Erythroblast (primary cell): ENCODE measurements at regions not wholly inside any gene's neighbourhood (a gene's known extent, or its start where the extent isn't known, plus 50 kb on each side); places are given as distances from the start of the nearest gene placed in this dataset.

Experiments used
- DNase-seq, 2 experiments: peaks; one replicate each; lab custom pipeline; 2025; lab: John Stamatoyannopoulos, UW
- GATA1 ChIP-seq: IDR thresholded peaks from 2 replicates; pipeline ENCODE4 v1.6.1; 2011; ENCODE audit warnings: low read depth, mild to moderate bottlenecking, control low read depth, low read length, moderate library complexity
- POLR2A ChIP-seq: IDR thresholded peaks from 2 replicates; pipeline ENCODE4 v1.6.1; 2011; ENCODE audit warnings: mild to moderate bottlenecking, low read length

DNA sequence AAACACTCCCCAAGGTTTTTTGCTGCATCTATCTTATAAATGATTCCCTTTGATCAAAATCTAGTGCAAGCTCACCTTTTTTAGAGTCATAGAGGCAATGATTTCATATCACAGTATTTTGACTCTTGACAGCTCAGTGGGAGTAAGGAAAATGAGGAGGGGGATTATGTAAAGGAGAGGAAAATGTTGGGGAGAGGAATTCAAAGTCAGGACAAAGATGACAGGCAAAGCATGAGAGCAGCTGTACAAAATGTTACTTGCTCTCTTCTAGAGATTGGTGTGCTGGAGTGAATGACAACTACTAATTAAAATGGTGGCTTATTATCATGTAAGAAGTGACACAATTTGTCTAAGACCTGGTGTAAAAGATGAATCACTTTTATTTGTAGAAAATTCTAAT lies 644.6 kb upstream of the CHORDC1 start:
- TF ChIP-seq GATA1 (no peak), POLR2A (no peak)
- no peak for DNase-seq

DNA sequence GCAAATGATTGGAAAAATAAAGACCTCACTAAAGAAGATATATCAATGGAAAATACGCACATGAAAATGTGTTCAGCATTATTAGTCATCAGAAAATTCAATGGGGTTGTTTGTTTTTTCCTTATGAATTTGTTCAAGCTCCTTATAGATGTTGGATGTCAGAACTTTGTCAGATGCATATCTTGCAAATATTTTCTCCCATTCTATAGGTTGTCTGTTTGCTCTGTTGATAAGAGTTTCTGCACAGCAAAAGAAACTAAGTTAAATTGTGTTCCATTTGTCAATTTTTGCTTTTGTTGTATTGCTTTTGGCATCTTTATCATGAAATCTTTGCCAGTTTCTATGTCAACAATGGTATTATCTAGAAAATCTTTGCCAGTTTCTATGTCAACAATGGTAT lies 633.9 kb upstream of the CHORDC1 start:
- TF ChIP-seq POLR2A (no peak), GATA1 (no peak)
- no peak for DNase-seq

DNA sequence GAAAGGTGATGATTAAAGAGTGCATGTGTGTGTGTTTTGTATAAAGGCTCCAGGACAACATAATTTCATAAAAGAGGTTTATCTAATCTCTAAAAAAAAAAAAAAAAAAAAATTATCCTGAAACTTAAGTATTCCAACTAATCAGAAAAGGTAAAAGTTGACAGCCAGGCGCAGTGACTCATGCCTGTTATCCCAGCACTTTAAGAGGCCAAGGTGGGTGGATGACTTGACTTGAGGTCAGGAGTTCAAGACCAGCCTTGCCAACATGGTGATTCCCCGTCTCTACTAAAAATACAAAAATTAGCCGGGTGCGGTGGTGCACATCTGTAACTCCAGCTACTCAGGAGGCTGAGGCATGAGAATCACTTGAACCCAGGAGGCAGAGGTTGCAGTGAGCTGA lies 632.7 kb upstream of the CHORDC1 start:
- TF ChIP-seq POLR2A: no peak
- TF ChIP-seq GATA1: no peak
- no peak for DNase-seq

DNA sequence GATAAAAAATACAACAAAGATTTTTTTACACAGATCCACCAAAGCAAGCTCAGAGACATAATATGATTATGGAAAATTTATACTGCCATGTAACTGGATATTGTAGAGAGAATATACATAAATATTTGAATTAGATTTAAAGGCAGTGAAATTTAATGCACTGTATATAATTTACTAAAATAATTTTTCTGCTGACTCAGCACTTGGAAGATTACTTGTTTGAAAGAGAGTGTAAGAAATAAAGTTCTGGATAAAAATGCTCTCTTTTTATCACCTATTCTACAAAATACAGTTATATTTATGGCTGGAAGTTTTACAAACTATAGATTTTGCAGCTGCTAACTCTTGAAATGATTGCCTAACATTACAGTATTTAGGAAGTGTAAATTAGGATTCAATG lies 628.3 kb upstream of the CHORDC1 start:
- no peak for TF ChIP-seq POLR2A
- no peak for TF ChIP-seq GATA1
- DNase-seq: no peak

DNA sequence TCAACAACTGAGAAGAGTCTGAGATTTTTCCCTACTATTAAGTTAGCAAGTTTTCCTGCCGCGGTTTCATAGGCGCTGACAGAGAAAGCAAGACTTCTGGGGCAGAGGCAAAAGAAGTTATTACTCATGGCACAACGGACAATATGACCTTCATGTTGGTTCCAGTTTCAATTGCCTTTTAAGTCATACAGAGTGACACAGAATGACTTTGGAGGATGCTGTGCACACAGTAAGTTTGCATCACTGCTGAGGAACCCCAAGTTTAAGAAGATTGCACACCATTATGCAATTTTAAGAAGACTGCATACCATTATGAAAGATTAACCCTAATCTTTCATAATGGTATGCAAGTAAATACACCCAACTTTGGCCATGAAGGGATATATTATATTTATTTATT lies 626.5 kb upstream of the CHORDC1 start:
- no peak for TF ChIP-seq GATA1
- TF ChIP-seq POLR2A: no peak
- DNase-seq: no peak

DNA sequence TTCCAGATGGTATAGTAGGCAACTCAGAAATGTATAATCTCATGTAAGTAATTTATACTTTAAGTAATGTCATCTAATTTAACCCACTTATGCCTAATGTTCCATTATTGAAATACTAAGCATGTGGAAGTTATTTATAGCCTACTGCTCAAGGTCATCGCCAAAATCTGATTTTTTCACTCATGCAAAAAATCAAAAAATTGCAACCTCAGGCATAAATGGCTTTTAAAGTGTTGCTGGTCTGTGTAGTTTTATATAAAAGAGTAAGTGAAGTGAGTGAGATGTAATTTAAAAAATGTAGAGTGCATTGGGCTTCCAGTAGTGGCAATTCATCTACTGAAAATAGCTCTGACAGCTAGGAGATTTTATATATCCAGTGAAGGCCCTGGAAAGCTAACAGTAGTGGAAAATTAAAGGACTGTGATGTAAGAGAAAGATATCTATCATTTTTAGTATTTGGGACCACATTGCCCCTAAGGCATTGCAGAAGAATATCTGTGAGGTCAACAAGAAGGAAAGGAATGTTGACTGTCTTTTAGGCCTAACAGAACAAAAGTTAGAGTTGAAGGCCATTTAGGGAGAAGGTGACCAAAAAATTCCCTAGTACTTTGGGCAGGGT lies 624.5 kb upstream of the CHORDC1 start:
- DNase-seq: no peak
- TF ChIP-seq POLR2A (no peak), GATA1 (no peak)

DNA sequence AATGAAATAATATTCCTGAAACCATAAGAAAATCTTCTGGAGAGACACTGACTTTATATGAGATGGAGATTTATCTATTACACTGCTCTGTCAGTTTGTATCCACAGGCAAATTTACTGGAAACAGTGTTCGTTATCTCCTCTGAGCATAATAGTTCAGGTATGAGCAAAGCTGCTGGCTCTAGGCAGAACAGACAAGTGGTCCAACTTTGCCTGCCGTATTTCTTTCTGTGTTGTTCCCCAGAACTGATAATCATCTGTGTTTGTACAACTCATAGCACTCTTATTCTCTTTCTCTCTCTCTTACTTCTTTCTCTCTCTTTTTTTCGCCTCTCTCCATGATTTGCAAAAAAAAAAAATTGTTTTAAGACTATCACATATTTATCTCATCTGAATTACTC lies 623.8 kb upstream of the CHORDC1 start:
- DNase-seq: no peak
- TF ChIP-seq GATA1 (no peak), POLR2A (no peak)

DNA sequence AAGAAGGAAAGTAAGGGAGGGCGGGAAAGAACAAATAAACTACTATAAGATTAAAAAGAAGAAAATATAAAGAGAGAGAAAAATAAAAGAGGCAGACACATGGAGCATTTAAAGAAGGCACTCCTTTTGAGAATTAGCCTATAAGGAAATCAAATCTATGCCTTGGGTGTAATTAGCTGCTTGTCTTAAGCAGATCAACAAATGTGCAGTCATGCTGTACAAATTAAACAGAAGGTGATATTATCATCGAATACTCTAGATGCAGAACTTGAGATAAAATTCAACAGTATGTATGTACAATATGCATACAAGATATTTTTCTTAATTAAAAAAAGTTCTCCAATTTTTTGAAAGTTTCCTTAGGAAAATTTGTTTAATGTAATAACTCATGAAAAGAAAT lies 623.0 kb upstream of the CHORDC1 start:
- DNase-seq: no peak
- no peak for TF ChIP-seq GATA1
- no peak for TF ChIP-seq POLR2A

DNA sequence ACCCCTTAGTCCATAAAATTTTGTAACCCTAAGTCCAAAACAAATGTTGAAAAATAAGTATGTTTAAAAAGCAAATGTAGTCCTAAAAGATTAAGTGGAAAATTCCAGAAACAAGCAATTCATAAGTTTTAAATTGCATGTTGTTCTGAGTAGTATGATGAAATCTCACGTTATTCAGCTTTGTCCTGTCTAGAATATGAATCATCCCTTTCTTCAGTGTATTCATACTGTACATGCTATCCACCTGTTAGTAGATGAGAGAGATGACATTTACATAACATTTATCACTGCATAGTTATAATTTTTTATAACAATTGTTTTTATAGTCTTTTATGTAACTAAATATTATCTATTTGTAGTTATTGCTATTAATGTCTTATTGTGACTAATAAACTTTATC lies 622.3 kb upstream of the CHORDC1 start:
- DNase-seq: no peak
- no peak for TF ChIP-seq GATA1
- no peak for TF ChIP-seq POLR2A

DNA sequence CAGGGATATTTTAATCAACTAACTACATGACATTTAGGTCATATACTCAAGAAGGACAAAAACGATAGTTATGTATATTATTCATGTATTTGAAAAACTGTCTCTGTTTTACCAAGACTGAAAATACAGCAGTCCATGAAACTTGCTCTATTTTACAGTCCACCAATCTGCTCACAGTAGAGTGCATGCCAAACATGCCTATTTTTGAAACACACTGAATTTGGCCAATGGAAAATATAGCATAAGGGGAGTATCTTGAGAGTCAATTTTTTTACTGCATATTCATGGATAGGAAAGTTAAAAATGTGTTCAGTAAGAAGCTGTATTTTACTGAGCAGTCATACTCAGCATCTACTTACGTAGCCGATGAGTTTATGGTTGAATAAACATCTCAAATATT lies 621.2 kb upstream of the CHORDC1 start:
- DNase-seq: no peak
- no peak for TF ChIP-seq GATA1
- TF ChIP-seq POLR2A: no peak

DNA sequence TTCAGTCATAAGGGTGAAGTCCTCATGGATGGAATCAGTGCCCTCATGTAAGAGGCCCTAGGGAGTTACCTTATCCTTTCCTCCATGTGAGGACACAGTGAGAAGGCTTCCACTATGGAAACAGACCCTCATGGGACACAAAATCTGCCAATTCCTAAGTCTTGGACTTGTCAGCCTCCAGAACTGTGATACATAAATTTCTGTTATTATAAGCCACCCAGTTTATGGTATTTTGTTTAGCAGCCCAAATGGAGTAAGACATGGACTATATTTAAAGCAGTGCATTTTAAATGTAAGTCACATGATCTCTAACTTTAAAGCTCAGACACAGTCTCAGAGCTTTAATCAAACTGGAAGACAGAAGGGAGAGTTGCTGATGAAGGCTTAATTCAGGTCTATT lies 619.8 kb upstream of the CHORDC1 start:
- TF ChIP-seq GATA1: no peak
- TF ChIP-seq POLR2A: no peak
- DNase-seq: no peak

DNA sequence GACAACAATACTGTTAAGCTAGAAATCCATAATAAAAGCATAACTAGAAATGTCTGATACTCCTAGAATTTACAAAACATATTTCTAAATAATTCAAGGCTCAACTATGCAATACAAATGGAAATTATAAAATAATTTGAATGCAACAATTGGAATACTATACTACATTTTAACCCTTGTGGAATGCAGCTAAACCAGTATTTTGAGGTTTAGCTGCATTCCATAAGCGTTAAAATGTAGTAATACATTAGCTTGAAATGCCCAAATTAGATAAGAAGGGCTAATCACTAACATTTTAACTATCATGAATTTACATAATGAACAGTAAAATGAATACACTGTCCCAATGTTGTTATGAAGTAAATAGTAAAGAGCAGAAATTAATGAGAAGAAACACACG lies 617.2 kb upstream of the CHORDC1 start:
- no peak for DNase-seq
- no peak for TF ChIP-seq POLR2A
- TF ChIP-seq GATA1: no peak

DNA sequence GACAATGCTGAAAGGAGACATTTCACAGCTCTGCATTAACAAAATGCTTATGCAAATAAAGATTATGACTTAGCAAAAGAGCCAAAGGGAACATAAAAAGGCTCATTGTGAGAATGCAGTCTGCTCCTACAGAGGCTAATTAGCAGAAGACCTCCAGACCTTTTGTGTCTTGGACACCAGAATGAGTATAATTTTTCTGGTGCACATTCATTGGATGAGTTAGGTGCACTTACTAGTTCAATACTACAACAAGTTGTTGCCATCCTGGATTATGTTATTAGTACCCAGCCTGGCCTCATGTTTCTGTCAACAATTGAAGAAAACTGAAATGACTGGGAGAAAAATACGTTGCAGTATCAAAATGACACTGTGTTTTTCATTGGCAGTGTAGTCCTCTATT lies 613.2 kb upstream of the CHORDC1 start:
- DNase-seq: no peak
- TF ChIP-seq POLR2A: no peak
- no peak for TF ChIP-seq GATA1

DNA sequence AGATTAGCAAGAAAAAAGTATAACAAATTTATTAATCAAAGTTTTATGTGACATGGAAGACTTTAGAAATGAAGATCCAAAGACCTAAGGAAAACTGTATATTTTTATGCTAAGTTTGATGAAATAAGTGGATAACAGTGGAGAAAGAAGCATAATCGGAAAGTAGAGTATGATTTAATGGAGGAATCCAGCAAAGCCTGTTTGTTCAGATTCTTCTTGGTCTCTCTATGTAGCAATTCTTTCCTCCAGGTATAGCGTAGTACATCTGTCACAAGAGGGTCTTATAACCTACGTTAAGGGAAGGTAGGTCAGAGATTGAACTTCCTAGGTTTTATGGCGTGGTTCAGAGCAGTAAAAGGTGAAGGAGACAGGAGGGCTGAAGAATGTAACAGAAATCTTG lies 600.6 kb upstream of the CHORDC1 start:
- no peak for DNase-seq
- TF ChIP-seq POLR2A: no peak
- TF ChIP-seq GATA1: no peak

DNA sequence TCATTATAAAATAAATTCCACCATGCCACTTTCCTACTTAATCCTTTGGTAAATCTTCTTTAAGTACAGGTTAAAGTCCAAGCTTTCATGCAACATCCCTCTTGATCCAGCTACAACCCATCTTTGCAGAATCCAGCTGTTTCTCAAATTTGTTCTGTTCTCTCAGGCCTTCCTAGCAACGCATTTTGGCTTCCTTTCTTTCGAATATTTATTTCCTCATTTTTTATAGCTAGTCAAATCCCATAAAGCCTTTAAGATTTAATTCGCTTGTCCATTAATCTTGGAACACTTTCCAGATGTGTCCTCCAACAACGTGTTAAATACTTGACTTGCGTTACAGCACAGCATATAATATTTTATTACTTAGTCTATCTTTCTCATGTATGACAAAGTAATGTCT lies 600.1 kb upstream of the CHORDC1 start:
- DNase-seq: no peak
- TF ChIP-seq GATA1 (no peak), POLR2A (no peak)
